GM13976 (cell line): ENCODE measurements at regions not wholly inside any gene's neighbourhood (a gene's known extent, or its start where the extent isn't known, plus 50 kb on each side); places are given as distances from the start of the nearest gene placed in this dataset.

Source experiments
- DNase-seq: peaks from one replicate; pipeline ENCODE4 v3.0.0; 2012; ENCODE audit warnings: low spot score
- in situ Hi-C: fragments of 300-500 bp; cut with MboI; formaldehyde crosslinking; loops from one replicate; pipeline ENCODE4 v1.12.0; 2022; ENCODE audit warnings: low sequenced_read_pairs, mixed read lengths, inconsistent platforms; ENCODE audit not compliant: unreplicated experiment
- TF ChIP-seq, protein P1 (sequence below): IDR thresholded peaks from 2 replicates; pipeline ENCODE4 v1.5.1; 2012; ENCODE audit warnings: borderline replicate concordance, mild to moderate bottlenecking; ENCODE audit not compliant: insufficient read depth; ENCODE audit errors: extremely low read depth, missing control alignments, control extremely low read depth

DNA sequence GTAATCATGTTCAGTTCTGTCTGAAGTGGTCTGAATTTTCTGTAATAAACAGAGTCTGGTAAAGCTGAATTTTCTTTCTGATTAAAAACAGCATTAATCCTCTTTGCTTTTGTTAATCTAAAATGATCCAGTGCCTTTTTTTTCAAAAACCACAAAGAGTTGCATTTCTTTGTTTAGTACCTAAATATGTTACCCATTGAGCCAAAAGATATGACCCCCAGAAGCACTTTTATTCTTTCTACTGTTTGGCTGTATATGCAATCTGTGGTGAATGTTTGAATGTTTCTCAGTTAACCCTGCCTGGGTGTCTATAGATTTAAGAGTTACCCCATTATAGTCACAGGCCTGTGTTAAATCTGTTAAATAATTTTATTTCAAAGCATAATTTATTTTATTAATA lies 394.8 kb downstream of the PTPRC start:
- in situ Hi-C loops, result no loop called here
- no peak for DNase-seq
- TF ChIP-seq, protein P1, sequence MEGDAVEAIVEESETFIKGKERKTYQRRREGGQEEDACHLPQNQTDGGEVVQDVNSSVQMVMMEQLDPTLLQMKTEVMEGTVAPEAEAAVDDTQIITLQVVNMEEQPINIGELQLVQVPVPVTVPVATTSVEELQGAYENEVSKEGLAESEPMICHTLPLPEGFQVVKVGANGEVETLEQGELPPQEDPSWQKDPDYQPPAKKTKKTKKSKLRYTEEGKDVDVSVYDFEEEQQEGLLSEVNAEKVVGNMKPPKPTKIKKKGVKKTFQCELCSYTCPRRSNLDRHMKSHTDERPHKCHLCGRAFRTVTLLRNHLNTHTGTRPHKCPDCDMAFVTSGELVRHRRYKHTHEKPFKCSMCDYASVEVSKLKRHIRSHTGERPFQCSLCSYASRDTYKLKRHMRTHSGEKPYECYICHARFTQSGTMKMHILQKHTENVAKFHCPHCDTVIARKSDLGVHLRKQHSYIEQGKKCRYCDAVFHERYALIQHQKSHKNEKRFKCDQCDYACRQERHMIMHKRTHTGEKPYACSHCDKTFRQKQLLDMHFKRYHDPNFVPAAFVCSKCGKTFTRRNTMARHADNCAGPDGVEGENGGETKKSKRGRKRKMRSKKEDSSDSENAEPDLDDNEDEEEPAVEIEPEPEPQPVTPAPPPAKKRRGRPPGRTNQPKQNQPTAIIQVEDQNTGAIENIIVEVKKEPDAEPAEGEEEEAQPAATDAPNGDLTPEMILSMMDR, result no peak

DNA sequence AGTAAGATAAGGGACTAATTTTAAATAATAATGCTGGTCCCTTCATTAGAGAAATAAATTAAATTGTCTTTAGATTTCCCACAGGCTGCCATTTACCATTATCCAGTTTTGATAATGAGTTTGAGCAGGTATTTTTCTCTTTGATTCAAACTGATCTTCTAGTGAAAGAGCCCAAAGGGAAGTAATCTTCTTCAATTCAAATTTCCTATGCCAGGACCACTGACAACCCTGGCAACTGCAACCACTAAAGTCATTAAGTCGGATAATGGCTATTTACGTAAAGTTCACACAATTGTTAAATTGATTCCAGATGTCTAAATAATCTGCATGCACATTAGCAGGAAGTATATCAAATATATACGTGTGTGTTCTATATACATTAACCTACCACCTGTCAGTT lies 399.3 kb downstream of the PTPRC start:
- TF ChIP-seq, protein P1, result no peak
- in situ Hi-C loops, result no loop called here
- no peak for DNase-seq

DNA sequence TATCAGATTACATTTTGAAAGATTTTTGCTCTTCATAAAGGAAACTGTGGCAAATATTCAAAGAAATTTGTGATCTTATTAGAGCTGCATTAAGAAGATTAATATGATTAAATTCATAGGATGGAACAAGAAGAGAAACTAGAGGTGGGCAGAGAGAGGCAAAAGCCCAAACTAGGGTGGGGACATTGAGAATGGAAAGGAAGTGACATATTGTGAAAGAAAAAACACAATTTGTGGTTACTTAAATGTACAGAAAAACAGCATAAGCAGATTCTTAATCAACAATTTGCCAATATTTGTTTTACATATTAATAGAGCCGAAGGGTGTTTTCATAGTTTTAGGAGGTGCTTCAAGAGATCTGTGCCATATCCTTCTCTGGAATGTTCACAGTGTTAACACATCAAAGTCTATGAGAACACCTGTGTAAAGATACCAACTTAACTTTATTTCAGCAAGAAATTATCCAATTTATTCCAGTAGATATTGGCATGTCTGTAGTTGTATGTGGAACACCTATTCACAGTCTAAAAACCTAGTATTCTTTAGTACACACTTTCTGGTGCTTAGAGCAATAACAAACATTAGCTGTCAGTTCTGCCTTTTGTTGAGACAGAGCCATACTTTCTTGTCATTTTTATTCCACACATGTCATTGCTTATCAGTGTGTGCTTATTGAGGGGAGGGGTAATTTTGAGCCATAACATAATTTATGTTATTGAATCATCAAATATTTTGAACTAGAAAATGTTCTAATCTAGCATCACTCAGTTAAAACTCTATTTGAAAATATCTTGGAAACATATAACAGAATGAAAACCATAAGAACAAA lies 401.5 kb downstream of the PTPRC start:
- TF ChIP-seq, protein P1, result no peak
- in situ Hi-C loops, result no loop called here
- DNase-seq, result no peak

DNA sequence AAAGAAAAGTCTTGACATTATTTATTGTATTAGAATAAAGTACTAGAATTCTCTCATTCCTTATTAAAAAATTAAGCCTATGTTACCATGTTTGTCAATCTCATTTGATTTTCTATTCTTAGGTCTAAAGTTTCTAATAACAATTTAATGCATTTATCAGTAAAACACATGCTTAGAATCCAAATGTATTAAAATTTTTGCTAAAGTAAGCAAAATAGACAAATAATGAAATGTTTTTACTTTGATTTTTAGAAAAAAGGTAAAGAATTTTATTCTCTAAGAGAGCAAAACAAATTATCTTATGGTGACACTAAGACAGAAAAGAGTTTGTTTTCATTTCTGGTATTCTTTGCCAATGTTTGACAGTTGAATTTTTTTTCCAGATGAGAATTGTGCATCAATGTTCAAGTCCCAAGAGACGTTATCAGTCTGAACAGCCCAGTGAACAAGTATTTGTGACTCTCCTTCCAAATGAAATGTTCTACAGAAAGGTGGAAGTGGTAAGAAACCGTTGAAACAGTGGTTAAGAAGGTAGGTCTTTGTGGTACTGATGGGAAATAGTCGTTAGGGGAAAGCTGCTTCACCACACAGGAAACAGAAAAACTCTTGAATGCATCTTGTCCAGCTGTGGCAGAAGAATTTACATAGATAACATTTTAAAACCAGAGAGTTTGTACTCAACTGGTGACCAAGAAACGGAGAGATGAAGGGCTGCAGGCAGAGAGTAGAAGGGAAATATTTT lies 402.5 kb downstream of the PTPRC start:
- peak; percentile 37 for DNase-seq

DNA sequence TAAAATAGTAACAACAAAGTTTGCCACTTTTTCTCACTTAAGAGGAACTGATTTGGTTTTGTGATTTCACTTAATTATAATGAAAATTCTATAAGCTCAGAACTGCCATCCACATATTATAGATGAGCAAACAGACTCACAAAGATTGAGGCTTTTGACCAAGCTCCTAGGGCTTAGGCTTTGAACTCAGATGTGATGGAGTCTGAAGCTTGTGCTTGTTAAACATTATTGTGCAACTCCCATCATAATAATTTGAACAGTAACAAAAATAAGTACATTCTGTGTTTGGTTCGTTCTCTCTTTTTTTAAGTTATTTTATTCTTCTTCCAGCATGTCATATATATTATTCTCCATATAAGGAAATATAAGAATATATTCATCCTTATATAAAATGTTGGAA lies 403.4 kb downstream of the PTPRC start:
- no peak for DNase-seq
- in situ Hi-C loops, result no loop called here
- TF ChIP-seq, protein P1, result no peak

More for the DNA sequence above, 402.5 kb downstream of the PTPRC start:
- TF ChIP-seq, protein P1, result no peak
- in situ Hi-C loops, result no loop called here

DNA sequence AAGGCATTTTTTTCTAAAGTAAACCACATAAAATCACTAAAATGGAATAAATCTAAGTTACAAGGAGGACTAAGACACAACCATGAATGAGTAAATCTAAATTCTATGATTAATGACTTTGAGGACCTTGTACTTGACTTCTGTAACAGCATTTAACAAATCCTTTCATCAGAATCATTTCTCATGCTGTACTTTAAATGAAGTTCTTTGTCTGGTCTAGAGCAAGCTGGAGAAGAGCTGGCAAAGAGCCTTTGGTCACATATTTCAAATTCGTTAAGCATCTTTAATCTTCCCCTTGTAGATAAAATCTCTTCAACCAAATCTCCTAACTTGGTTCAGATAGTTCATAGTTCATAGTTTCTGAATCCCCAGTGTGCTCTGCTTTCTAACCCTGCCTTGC lies 405.4 kb downstream of the PTPRC start:
- TF ChIP-seq, protein P1, result no peak
- no peak for DNase-seq
- in situ Hi-C loops, result no loop called here
